Caco-2 (cell line): ENCODE measurements at regions not wholly inside any gene's neighbourhood (a gene's known extent, or its start where the extent isn't known, plus 50 kb on each side); places are given as distances from the start of the nearest gene placed in this dataset.

Source experiments
- BruUV-seq: library from RNA; stranded (reverse); fragments of 400-500 nt; replicated peaks from 2 replicates; lab custom pipeline; 2021; lab: Mats Ljungman, UMichigan
- CTCF ChIA-PET: fragments of 300-600 bp; sonication (Branson Sonifier 250); formaldehyde crosslinking; loops from one replicate; lab custom pipeline; 2022; ENCODE audit warnings: antibody characterized with exemption; lab: Charles Lee
- POLR2A ChIA-PET: fragments of 300-600 bp; sonication (Branson Sonifier 250); formaldehyde crosslinking; loops from one replicate; lab custom pipeline; 2022; ENCODE audit warnings: antibody characterized with exemption; lab: Charles Lee
- DNase-seq, 2 experiments: peaks; one replicate each; pipeline versions ENCODE4 v3.0.0 to v3.0.0-alpha.2; 2020 to 2022
- H3K27me3 ChIP-seq: replicated peaks from 2 replicates; pipeline ENCODE4 v1.6.0; 2011; ENCODE audit warnings: low read length; ENCODE audit not compliant: control insufficient read depth, insufficient read depth
- H3K36me3 ChIP-seq: 2 replicates; pipeline ENCODE4 v1.5.1; 2011; ENCODE audit warnings: low read length; ENCODE audit not compliant: control insufficient read depth, insufficient read depth
- H3K4me1 ChIP-seq: fragments of 250-450 bp; sonication (Bioruptor Pico); 2 replicates; pipeline ENCODE4 v1.5.1; 2020; ENCODE audit warnings: mild to moderate bottlenecking
- H3K4me3 ChIP-seq: 2 replicates; pipeline ENCODE4 v1.5.1; 2011; ENCODE audit warnings: low read depth, mild to moderate bottlenecking, control low read depth, low read length
- H3K9me3 ChIP-seq: fragments of 250-450 bp; sonication (Bioruptor Pico); 2 replicates; pipeline ENCODE4 v1.5.1; 2020; ENCODE audit warnings: mild to moderate bottlenecking, moderate library complexity
- H3K27ac Mint-ChIP-seq: one replicate; pipeline ENCODE4 v1.8.0; 2022; ENCODE audit warnings: mixed read lengths; ENCODE audit not compliant: unreplicated experiment
- H3K27me3 Mint-ChIP-seq: one replicate; pipeline ENCODE4 v1.8.0; 2022; ENCODE audit warnings: mixed read lengths; ENCODE audit not compliant: insufficient read depth, unreplicated experiment
- H3K36me3 Mint-ChIP-seq: one replicate; pipeline ENCODE4 v1.8.0; 2022; ENCODE audit warnings: mild to moderate bottlenecking, mixed read lengths; ENCODE audit not compliant: insufficient read depth, unreplicated experiment
- H3K4me1 Mint-ChIP-seq: one replicate; pipeline ENCODE4 v1.8.0; 2022; ENCODE audit warnings: low read depth, mixed read lengths; ENCODE audit not compliant: unreplicated experiment
- H3K4me3 Mint-ChIP-seq: one replicate; pipeline ENCODE4 v1.8.0; 2022; ENCODE audit warnings: mild to moderate bottlenecking, moderate library complexity, mixed read lengths; ENCODE audit not compliant: unreplicated experiment
- H3K9me3 Mint-ChIP-seq: one replicate; pipeline ENCODE4 v1.8.0; 2022; ENCODE audit warnings: mixed read lengths; ENCODE audit not compliant: unreplicated experiment
- CTCF ChIP-seq, 2 experiments: fragments of 200-600 bp in 1 of 2; IDR thresholded peaks; 1 replicate in 1 of 2; 2 replicates in 1 of 2; pipeline versions ENCODE4 v1.5.1 to v1.8.0; 2011 to 2022; ENCODE audit warnings: antibody characterized with exemption in 1 of 2, control low read depth in 1 of 2, inconsistent platforms in 1 of 2, low read depth in 1 of 2, low read length in 1 of 2, mild to moderate bottlenecking in 1 of 2, moderate library complexity in 1 of 2; ENCODE audit not compliant: insufficient read depth in 1 of 2, severe bottlenecking in 1 of 2, unreplicated experiment in 1 of 2
- intact Hi-C: fragments of 100-400 bp; cut with micrococcal nuclease; formaldehyde crosslinking; loops from one replicate; pipeline ENCODE4 v1.10.0; 2022; ENCODE audit not compliant: unreplicated experiment

- no peaks in the 10 kb centered on the region for H3K36me3 ChIP-seq
- intact Hi-C loops = no loop called here
- BruUV-seq = no TSS peak
- DNase-seq = no peak
- Mint-ChIP-seq H3K27ac (no peak overlapping the region), H3K36me3 (no peaks in the 10 kb centered on the region), H3K27me3 (no peaks in the 10 kb centered on the region), H3K4me3 (no peak overlapping the region), H3K4me1 (no peaks in the 10 kb centered on the region), H3K9me3 (no peaks in the 10 kb centered on the region)
- ChIA-PET CTCF (no interaction called here), POLR2A (no interaction called here)
- no peak overlapping the region for H3K4me3 ChIP-seq
- H3K27me3 ChIP-seq = no peaks in the 10 kb centered on the region
- H3K9me3 ChIP-seq = no peaks in the 10 kb centered on the region
- H3K4me1 ChIP-seq = no peaks in the 10 kb centered on the region
- no peak for TF ChIP-seq CTCF (IDR thresholded peaks at IDR 0.05; ENCODE audit: insufficient read depth in 1 of 2, low read depth in 1 of 2, low read length in 1 of 2, severe bottlenecking in 1 of 2, unreplicated experiment in 1 of 2)
Observed at GRCh38 chr5:40080191-40080590, 599.5 kb upstream of the PTGER4 start.

DNA sequence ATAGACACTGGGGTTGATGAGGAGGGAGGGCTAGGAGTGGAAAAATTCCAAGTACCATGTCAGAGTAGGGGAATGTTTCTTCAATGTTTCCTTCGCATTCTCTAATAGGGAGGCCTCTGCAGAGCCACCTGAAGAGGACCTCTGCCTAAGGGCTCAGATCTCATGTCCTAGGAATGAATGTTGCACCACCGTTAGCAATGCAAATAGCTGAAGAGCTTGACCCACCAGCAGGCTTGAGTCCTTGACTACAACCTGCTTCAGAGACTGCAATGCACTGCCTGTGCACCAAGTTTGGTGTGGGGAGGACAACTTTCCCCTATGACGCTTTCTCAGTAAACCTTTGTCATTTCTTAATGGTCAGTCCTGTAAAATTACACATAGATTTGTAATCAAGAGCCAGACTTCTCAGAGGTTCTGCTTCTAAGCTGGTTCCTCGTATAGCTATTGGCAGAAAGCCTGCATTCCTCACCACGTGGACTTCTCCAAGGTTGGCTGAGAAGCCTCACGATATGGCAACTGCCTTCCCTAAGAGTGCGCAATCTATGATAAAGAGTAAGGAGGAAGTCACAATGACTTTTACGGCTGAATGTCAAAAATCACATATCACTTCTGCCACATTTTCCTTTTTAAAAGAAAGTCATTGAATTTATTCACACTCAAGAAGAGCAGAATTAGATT, 600.7 kb upstream of the PTGER4 start:
- Histone ChIP-seq H3K27me3 (no peaks in the 10 kb centered on the region), H3K4me3 (no peak overlapping the region), H3K36me3 (no peaks in the 10 kb centered on the region), H3K9me3 (no peaks in the 10 kb centered on the region), H3K4me1 (no peaks in the 10 kb centered on the region)
- ChIA-PET POLR2A (no interaction called here), CTCF (no interaction called here)
- Mint-ChIP-seq H3K9me3 (no peaks in the 10 kb centered on the region), H3K36me3 (no peaks in the 10 kb centered on the region), H3K27ac (no peak overlapping the region), H3K4me1 (no peaks in the 10 kb centered on the region), H3K4me3 (no peak overlapping the region), H3K27me3 (no peaks in the 10 kb centered on the region)
- BruUV-seq = no TSS peak
- intact Hi-C loops = no loop called here
- no peak for TF ChIP-seq CTCF (IDR thresholded peaks at IDR 0.05; ENCODE audit: insufficient read depth in 1 of 2, low read depth in 1 of 2, low read length in 1 of 2, severe bottlenecking in 1 of 2, unreplicated experiment in 1 of 2)
- DNase-seq = no peak

GRCh38 chr5:40074826-40075225, 604.9 kb upstream of the PTGER4 start:
- Mint-ChIP-seq H3K4me3 (no peak overlapping the region), H3K36me3 (no peaks in the 10 kb centered on the region), H3K27me3 (no peaks in the 10 kb centered on the region), H3K9me3 (no peaks in the 10 kb centered on the region), H3K27ac (no peak overlapping the region), H3K4me1 (no peaks in the 10 kb centered on the region)
- TF ChIP-seq CTCF (IDR thresholded peaks at IDR 0.05; ENCODE audit: insufficient read depth in 1 of 2, low read depth in 1 of 2, low read length in 1 of 2, severe bottlenecking in 1 of 2, unreplicated experiment in 1 of 2) = no peak
- H3K36me3 ChIP-seq = no peaks in the 10 kb centered on the region
- BruUV-seq = no TSS peak
- DNase-seq = no peak
- ChIA-PET POLR2A (no interaction called here), CTCF (no interaction called here)
- H3K4me3 ChIP-seq = no peak overlapping the region
- intact Hi-C loops = no loop called here
- H3K4me1 ChIP-seq = no peaks in the 10 kb centered on the region
- no peaks in the 10 kb centered on the region for H3K27me3 ChIP-seq
- no peaks in the 10 kb centered on the region; the same call in 1 of the 2 replicates for H3K9me3 ChIP-seq
